ENCODE measurements at regions not wholly inside any gene's neighbourhood (a gene's known extent, or its start where the extent isn't known, plus 50 kb on each side); places are given as distances from the start of the nearest gene placed in this dataset.

DNA sequence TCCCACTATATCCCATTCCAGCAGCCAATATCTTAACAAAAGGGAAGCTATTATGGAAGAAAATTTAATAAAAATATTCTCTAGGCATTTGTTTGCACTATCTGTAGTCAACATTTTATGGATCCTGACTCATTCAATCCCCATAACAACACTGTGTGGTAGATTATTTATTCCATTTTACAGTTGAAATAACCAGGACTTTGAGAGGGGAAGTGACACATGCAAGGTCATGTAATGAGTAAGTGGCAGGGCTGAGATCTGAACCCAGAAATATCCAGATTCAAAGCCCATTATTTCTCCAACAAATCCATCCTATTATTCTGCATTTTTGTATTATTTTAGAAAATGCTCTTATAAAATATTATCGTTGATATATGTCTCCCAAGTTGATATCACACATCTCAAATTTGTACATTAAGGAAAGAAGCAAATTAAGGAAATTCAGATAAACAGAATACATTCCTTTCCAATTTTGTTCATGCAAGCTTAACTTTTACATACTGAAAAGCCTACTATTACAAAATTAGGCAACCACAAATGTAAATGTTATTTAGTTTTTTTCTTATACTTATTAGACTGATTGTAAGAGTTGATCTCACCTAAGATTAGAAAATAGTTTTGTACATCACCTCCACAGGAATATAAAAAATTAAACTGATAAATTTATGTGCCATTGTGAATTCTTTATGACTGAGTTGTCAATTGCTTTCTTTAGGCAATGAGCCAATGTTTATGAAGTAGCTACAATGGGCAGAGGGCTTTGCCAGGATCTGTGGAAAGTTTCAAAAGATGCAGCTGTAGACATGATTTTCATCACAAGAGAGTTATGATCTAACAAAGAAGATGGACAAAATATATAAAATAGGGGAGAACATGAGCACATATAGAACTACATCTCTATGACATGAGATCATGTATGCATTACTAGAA is 55.1 kb upstream of the E2F7 start:
- DNase-seq (ENCODE audit: low spot score): no peak

DNA sequence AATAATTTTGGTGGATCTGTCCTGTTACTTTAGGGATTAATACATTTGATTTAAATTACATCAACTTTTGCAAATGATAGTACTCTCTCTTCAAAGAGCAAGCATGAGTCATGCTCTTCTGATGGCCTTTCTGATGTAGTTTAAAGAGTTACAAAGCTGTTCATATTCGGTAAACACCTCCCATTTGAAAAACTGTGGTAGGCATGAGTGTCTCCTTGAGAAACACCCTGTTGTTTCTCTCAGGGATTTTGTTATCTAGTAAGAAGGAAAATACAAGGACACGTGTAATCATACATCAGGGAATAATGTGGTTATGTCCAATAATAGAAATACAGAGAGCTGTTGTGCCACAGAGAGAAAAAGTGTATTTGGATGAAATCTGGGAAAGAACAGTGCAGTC is 53.3 kb upstream of the E2F7 start:
- no peak for DNase-seq (ENCODE audit: low spot score)

DNA sequence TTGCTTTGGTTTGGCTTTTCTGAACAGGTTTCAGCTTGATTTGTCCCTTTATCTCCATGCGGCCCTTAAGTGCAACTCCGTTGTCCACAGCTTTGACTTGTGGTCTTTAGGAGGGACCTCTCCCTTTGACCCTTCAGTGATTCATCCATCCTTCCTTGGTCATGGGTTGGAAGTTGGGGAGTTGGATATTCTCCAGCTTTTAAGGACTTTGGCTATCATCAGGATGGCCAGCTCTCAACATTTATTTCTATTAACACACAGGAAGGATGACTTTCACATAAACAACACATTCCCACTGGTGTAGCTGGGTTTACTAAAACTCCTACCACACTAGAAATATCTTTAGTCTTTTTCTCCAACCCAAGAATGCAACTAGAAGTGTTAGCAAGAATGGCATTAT is 50.9 kb upstream of the E2F7 start:
- no peak for DNase-seq (ENCODE audit: low spot score)

DNA sequence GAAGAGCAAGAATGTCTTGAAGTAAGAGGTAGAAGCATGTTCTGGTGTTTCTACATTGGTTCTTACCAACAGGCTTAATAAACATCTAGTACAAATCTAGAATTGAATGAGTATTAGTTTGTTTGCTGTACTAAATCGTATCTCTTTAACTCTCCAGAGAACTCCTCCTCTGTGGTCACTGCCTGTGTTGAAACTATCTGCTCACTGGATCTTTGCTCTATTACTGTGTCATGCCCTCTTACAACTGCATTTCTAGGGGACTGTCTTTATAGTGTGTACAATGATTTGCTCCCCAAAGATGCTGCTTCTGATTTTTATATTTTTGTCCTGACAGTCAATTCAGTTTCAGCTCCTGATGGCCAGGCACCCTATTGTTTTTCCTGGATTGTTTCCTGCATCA is 50.1 kb upstream of the E2F7 start:
- DNase-seq (ENCODE audit: low spot score): no peak
